HG03135 (cell line): ENCODE measurements at regions not wholly inside any gene's neighbourhood (a gene's known extent, or its start where the extent isn't known, plus 50 kb on each side); places are given as distances from the start of the nearest gene placed in this dataset.
"Not testable (repeated sequence)": the region's sequence is repeated elsewhere in the genome, so short reads cannot be mapped to it uniquely, and the experiment has no call there.

Experiments used
- ATAC-seq: cut with Tn5 transposase; IDR thresholded peaks from one replicate; pipeline ENCODE4 v1.9.1; 2021; ENCODE audit warnings: mild to moderate bottlenecking, moderate library complexity; ENCODE audit not compliant: unreplicated experiment

DNA sequence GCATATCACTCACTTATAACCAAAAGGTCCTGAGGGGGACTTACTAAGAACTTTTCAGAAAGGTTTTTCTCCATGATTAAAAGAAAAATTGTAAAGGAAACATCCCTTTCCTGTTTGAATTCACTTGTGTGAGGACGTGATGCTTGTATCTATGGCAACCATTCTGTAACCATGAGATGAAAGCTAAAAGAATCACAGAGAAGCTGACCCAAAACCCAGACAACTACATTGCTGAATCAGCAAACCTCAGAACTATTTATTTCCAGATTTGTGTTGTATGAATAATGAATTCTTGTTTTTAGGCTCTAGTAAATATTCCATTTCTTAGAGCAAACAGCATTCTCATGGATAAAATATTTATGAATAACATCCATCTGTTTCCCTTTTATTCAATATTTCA is 91.2 kb downstream of the RCHY1 start:
- no peak for ATAC-seq

DNA sequence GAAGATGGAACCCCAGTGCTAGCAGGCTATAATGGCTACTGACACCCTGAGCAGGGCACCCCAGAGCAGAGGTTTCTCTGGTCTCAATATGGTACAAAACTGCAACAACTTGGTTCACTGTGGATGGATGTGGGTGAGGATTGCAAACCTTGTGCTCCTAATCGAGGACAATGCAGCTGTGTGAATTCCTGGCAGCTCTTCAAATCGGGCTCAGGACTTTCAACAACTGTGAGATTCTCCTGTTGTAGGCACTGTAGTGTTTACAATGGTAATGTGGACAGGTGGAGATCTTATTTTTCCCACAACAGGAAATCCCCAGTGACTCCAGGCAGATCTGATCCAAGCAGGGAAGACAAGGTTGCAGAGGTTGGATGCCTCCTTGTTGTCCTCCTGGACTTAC is 101.5 kb downstream of the RCHY1 start:
- ATAC-seq = no peak

DNA sequence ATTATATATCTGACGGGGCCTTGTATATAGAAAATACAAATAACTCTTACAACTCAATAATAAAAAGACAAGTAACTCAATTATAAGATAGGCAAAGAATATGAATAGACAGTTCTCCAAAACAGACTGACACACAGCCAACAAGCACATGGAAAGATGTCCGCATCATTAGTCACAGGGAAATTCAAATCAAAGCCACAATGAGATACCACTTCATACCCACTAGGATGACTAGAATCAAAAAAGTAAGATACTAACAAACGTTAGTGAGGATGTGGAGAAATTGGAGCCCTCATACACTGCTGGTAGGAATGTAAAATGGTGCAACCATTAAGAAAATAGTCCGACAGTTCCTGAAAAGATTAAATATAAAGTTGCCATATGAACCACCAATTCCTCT is 115.7 kb downstream of the RCHY1 start:
- ATAC-seq = no peak

DNA sequence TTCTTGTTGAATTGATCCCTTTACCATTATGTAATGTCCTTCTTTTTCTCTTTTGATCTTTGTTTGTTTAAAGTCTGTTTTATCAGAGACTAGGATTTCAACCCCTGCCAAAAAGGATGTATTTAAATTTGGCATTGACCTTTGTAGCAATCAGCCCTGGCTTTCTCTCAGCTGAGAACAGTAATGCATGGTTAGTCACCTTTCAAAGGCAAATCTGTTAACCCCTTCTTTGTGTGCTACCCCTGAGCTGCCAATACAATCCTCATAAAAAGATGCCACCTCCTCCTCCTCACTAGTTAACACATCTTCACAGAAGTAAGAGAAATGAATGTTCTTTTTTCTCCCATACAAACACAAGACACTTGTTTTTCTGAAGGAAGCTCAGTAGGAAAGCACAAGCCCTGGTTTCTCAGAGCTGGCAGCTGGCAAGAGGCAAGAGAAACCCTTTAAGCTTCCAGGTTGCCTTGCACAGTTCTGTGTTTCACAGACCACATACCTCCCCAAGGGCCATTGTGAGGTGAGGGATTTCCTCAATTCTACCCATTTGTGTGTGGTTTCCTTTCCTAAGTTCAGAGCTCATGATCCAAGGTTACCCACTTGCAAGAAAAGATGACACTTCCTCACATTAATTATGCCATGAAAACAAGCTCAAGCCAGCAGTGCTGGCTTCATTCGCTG is 122.6 kb downstream of the RCHY1 start:
- no peak for ATAC-seq

DNA sequence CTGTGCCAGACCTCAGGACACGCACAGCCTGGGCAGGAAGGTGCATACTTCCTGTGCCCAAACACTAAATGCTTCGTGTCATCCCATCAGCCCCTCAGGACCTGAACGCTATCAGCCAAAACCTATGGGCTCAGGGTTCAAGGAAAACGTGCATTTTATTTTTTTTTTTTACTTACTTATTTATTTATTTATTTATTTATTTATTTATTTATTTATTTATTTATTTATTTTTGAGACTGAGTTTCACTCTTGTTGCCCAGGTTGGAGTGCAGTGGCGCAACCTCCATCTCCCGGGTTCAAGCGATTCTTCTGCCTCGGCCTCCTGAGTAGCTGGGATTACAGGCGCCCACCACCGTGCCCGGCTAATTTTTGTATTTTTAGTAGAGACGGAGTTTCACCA is 127.8 kb downstream of the RCHY1 start:
- ATAC-seq = not testable (repeated sequence)

DNA sequence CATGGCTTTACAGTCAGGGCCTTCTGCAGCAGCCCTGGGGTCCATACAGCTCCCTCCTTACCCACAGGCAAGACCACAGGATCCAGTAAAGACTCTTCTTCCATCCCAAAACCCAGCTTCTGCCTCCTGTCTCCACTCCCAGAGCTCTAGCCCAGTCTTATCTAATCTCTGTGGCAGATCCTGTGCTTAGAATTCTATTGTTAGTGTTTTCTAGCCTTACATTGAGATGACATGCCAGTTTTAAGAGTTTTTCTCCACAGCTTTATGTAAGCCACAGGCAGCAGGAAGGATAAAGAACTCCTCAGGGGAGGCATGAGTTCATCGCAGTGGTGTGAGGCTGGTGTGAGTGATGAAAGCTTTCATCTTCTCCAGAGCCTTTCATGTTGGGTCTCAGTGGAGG is 129.1 kb downstream of the RCHY1 start:
- no peak for ATAC-seq

DNA sequence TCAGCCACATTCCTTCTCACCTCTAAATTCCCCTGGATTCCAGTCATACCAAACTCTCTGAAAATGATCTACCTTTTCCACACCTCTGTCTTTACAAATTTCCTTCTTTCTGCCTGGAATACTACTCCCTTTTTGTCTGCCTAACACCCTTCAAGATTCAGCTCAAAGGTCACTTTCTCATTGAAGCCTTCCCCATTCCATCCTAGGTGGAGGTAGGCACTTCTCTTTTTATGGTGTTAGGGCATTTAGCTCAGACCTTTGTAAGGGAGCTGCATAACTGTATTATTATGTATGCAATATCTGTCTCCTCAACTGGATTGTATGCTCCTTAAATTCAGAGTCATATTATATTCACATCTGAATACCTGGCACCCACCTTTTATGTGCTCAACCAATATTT is 137.7 kb downstream of the RCHY1 start:
- no peak for ATAC-seq

DNA sequence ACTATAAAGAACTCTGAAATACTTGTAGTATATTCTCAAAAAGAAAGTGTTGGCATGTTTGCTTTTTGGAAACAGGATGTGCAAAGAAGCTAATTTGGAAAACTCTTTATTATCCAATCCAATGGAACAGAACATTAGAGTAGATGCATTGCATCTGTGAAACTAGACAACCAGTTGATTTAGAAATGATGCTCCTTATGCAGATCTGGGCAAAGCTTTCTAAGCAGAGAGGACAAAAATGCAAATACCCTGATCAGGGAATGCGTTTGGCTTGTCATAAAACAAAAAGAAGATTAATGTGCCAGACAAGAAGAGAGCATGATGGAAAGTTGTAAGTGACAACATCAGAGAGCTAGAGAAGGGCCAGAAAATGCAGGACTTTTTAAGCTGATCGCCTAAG is 142.3 kb downstream of the RCHY1 start:
- ATAC-seq = no peak

DNA sequence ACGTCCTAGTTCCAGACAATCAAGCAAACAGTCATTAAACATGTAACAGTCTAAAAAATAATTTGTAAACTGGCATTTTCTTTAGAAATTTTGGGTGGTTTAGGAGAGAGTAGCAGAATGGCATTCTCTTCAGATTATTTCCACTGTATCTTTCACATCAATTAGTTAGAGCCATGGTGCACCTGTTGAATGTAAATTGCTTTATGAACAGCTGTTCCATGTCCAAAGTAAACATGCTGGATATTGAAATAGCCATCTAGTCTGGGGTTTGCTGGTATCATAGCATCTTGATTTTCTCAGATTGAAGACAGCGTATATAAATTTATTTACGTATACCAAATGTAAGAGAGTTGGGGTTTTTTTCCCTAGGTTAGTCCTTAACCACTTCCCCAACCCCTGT is 143.6 kb downstream of the RCHY1 start:
- ATAC-seq = no peak

DNA sequence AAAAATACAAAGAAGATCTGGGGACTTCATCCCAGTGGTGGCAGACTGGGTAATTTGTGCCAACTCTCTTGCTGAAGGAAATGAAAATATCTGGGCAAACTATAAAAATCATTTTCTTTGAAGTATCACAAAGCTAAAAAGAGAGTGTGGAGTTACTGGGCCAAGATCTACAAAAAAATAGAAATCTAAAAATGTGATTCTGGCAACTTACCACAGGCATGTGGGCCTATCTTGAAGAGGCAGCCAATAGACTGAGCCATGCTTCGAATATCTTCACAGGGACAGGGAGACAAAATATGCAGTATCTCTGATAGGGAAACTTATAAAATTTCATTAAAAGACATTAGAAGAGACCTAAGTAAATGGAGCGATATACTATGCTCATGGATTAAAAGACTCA is 168.8 kb downstream of the RCHY1 start:
- ATAC-seq = no peak

DNA sequence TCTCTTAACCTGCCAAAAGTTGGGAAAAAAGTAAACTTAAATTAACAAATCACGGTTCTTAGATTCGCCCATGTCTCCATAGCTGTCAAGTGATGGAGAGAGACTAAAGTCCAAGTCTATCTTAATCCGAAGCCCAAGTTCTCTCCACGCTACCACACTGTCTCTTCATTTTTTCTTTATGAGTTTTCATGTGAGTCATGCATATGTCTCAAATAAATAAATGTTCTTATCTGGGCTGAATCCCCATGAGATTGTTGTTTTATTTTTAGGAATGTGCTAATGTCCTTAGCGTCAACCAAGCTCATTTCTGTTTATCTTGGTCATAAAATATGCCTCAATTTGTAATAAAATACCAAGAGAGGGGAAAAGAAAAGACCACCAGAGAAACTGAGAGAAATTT is 169.3 kb downstream of the RCHY1 start:
- no peak for ATAC-seq

DNA sequence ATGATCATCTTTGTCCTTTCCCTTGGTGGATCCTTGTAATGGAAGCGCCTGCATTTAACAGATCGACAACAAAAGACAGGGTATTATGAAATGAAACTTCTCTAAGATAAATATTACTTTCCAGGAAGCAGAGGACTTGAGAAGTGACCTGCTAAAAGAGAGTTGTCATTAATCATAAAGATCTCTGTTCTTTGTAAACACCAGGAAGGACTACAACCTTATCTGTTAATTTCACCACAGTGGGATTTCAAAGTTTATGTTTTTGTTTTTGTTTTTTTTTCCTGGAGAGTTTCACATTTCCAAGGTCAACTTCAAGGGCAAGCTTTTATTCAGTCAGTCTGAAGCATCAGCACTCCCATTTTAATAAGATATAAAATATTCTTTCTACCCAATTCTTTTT is 170.9 kb downstream of the RCHY1 start:
- no peak for ATAC-seq

DNA sequence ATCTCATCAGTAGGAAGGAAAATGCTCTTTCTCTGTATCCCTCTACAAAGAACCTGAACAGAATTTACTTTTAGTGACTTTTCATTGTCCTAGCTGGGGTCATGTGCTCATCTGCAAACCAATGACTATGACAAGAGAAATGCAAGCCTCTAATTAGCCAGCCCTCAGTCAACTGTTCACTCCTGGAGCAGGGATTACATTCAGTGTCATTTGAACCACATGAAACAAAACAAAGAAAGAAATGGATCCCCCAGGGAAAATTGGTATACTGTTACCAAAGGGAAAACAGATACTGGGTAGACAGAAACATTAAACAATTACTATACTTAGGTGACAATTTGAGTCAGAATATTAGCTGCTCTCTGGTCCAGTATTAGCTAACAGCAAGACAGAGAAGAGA is 173.6 kb downstream of the RCHY1 start:
- ATAC-seq = no peak

DNA sequence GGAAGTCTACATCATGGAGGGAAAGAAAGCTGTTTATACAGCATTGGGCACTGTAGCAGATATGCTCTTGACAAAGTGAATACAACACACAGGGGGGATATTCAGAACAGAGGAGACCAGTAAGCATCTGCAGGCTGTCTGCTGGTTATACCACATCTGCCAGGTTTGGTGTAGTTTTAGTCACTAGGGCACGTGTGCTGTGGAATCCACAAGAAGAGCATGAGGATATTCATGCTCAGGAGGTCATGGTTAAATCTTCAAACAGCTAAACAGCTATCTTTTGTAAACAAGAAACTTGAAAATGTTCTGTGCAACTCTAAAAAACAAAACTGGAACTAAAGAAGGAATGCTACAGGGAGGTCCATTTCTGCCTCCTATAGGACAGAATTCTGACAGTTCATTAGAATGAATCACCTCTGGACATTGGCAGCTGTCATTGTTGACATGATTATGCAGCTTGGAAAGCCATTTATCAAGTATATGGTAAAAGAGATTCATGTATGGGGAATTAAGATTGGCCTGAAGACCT is 175.8 kb downstream of the RCHY1 start:
- ATAC-seq = no peak

DNA sequence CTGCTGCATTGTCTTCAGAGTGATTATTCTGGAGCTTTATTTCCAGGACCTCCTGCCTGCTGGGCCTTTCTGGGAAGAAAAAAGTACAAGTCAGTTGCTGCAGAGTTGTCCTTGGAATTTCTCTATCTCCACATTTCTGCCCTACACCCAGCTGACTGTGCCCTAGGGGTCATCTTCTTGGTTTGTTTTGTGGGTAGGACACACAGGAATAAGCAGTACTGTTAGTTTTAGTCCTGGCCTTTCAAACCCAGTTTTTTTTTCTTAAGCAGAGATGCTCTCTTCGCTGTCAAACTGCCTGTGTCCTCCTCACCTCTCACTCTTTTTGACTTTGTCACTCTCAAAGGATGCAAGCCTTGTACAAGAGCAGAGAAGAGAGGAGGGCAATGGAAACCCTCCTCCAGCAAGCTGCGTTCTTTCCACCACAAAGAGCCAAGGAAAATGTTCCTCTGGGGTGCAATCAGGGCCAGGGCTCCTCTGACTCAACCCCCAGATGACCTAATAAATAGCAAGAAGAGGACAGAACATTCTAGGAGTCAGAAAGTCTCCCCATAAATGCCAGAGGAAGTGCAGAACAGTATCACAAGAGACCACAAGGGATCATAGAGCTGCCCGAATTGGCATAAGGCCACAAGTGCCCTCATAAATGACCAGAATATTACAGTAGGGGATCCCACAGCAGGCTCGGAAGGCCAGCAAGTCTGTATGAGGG is 186.2 kb downstream of the RCHY1 start:
- ATAC-seq = no peak

DNA sequence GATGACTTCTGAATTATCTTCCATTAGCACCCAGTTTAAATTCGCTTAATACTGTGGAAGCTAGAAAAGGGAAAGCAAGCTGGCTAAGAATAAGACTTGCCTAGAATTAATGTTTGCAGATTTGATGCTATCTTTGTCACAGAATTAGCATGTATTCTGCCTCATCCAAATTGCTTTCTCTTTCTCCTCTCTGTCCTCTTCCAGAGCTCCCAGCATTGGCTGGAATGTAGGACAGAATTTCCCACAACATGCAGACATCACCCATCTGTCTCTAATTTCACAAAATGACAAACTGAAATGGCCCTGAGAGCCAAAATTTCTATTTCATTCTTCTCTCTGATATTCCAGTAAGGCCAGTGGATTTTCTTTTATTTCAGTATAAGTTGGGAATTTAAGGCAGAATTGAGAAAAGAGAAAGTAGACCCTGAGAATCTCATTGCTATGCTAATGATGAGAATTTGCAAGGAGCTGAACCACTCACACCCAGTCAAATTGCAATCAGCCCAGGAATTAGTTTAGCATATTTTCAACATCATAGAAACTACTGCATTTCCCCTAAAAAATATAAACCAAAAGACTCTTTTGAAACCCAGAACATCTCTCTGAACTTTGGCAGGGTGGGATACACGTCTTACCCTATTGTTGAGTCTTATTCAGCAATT is 188.8 kb downstream of the RCHY1 start:
- ATAC-seq = no peak

DNA sequence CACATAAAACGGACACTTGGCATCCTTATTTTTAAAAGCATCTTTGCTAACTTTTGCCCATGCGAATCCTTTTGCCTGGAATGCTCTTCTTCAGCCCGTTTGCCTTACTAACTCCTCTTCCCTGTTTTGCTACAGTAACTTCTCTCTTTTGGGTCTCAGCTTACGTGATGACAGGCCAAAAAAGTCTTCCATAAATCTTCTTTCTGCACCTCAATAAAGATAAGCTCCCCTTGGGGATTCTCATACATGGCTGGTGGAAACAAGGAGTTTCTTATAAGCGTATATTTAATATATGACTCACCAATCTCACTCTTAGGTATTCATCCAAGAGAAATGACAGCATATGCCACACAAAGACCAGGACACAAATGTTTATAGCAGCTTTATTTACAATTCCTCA is 192.7 kb downstream of the RCHY1 start:
- no peak for ATAC-seq

DNA sequence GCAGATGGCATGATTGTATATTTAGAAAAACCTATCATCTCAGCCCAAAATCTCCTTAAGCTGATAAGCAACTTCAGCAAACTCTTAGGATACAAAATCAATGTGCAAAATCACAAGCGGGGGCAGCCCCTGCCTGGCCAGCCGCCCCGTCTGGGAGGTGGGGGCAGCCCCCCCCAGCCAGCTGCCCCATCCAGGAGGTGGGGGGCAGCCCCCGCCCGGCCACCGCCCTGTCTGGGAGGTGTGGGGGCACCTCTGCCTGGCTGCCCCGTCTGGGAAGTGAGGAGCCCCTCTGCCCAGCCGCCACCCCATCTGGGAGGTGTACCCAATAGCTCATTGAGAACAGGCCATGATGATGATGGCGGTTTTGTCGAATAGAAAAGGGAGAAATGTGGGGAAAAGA is 196.6 kb downstream of the RCHY1 start:
- ATAC-seq = not testable (repeated sequence)

DNA sequence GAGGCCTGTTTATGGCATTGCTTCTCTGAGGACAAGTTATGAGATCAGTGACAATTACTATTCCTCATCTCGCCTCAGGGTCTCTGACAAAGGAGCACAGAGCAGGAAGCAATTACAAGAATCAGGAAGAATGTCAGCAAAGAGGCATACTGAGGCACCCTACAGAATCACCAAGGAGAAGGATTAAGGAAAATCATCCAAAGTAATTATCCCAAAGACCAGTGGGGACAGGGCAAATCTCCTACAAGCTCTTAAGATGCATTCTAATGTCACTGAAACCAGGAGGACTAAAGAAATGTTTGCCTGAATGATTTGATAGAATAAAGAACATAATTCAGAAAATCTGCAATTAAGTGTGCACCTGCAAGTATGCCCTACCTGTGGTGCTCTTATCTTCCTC is 206.2 kb downstream of the RCHY1 start:
- ATAC-seq = no peak

DNA sequence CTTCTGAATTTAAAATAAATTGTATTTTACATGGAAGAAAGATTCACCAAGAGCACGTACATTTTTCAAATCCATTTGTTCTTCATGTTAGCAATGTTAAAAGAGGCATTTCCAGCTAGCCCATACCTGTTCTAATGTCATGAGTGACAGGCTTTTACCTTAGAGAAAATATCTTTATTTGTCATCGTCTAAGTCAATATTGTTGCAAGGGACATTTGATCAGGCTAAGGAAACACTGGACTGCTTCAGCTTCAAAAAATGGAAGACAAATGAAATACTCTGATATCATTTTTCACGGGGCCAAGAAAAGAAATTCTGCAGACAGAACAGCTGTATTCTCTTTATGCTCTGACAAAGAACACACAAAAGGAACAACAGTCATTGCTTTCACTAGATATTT is 207.7 kb downstream of the RCHY1 start:
- no peak for ATAC-seq

DNA sequence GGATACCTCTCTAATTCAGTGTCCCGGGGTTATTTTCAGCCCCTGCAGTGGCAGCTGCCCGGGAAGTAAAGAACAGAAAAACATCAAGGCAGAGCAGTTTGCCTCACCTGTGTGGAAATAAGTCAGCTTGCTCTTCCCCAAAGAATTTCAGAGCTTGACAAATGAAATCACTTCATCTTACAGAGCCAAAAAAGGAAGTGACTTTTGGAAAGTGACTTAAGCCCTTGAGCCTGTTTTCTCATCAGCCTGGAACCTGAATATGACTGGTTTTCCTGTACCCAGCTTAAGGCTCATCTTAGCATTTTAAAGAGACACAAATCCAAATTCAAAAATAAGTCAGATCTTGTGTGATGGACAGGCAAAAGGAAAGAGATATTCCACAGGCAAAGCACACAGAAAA is 211.6 kb downstream of the RCHY1 start:
- no peak for ATAC-seq

DNA sequence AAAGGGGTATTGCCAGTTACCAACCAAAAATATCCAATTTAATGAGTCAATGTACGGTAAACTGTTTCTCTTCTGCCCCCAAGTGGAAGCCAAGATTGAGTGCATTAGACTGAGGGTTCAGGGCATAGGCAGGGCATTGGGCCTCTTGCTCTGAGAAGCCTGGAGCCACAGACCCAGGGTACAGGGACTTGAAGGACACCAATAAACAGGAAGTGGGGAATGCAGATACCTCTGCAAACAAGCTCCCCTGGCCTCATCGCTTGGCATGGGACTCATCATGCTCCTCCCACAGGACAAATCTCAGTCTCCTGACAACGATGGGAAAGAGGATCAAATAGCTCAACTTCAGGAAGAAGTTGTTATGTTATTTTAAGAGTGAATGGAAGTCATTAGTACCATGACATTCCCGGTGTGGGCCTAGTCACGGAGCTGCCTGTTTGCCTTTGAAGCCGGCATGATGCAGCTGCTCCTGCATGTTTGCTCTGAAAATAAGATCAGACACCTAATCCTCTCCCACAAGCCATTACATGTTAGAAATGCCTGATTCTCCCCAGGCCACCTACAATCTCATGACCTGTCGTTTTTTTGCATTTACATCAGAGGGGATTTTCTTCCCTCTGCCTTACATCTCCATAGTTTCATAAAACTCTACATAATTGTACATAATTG is 224.2 kb downstream of the RCHY1 start:
- ATAC-seq = no peak
